ENCODE measurements at regions not wholly inside any gene's neighbourhood (a gene's known extent, or its start where the extent isn't known, plus 50 kb on each side); places are given as distances from the start of the nearest gene placed in this dataset.

DNA sequence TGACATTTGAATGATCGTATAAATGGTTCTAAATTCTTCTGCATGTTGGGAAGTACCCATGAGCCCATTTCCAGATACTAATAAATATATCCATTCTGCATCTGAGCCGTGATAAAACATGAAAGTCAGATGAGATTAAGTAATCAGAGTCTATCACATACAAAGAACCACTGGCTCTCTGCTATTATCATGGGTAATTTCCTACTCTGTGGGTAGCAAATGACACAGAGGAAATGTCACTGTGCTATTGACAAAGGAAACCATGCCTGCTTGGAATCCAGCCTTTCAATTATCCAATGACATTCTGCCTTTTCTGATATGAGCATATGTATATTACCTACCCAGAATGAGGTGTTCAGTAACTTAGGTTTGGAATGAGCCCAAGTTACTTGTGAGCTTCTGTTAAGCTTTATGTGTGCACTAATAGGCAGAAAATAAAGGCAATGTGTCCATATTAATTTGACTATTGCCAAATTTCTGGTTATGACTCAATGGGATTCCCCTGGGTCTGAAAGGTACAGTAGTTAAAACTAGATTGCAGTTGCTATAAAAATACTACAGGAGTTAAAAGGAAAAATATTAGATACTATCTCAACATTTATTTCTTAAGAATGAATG is 238.7 kb upstream of the KCNIP4 start:
- H3K79me2 ChIP-seq (ENCODE audit: control insufficient read depth, insufficient read depth, low read length) = no peaks in the 10 kb centered on the region
- intact Hi-C loops (cut with micrococcal nuclease; ENCODE audit: unreplicated experiment) (no loop called here), in situ Hi-C loops (cut with MboI) (no loop called here)
- no peak overlapping the region for H2AFZ ChIP-seq (ENCODE audit: control insufficient read depth, low read depth, low read length)
- FAIRE-seq (no peak), ATAC-seq (no peak), DNase-seq (ENCODE audit: low read depth, low spot score) (no peak)
- TF ChIP-seq ZBTB33 (IDR thresholded peaks at IDR 0.05) (no peak), ZZZ3 (IDR thresholded peaks at IDR 0.05; ENCODE audit: control insufficient read depth, insufficient read length, low read depth) (no peak), CREB1 (IDR thresholded peaks at IDR 0.05; ENCODE audit: low read depth) (no peak)
- TF ChIP-seq, protein P1, sequence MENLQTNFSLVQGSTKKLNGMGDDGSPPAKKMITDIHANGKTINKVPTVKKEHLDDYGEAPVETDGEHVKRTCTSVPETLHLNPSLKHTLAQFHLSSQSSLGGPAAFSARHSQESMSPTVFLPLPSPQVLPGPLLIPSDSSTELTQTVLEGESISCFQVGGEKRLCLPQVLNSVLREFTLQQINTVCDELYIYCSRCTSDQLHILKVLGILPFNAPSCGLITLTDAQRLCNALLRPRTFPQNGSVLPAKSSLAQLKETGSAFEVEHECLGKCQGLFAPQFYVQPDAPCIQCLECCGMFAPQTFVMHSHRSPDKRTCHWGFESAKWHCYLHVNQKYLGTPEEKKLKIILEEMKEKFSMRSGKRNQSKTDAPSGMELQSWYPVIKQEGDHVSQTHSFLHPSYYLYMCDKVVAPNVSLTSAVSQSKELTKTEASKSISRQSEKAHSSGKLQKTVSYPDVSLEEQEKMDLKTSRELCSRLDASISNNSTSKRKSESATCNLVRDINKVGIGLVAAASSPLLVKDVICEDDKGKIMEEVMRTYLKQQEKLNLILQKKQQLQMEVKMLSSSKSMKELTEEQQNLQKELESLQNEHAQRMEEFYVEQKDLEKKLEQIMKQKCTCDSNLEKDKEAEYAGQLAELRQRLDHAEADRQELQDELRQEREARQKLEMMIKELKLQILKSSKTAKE (IDR thresholded peaks at IDR 0.05; ENCODE audit: low read depth, poor library complexity, severe bottlenecking) = no peak
- H3K27me3 ChIP-seq (replicated peaks in 1 of 2; ENCODE audit: control insufficient read depth in 2 of 2, insufficient read depth in 2 of 2, low read length in 1 of 2) = no peaks in the 10 kb centered on the region
- H3K4me2 ChIP-seq (ENCODE audit: control insufficient read depth, insufficient read depth) = no peak overlapping the region
- ChIA-PET RAD21 (ENCODE audit: unreplicated experiment) (no interaction called here), SMC1A (ENCODE audit: uncharacterized antibody, unreplicated experiment) (no interaction called here), CTCF (no interaction called here), POLR2A (no interaction called here)
- no peaks in the 10 kb centered on the region; the same call in 2 of the 3 replicates for H3K9me3 ChIP-seq (replicated peaks; ENCODE audit: control insufficient read depth, insufficient read depth, low read length)
- H3K36me3 ChIP-seq (ENCODE audit: control insufficient read depth in 2 of 2, insufficient read depth in 2 of 2, low read length in 1 of 2) = no peaks in the 10 kb centered on the region
- no peak overlapping the region for H3K27ac ChIP-seq (ENCODE audit: control insufficient read depth, insufficient read depth)
- WGBS (ENCODE audit: insufficient coverage, insufficient replicate concordance, low lambda C conversion rate, missing lambda C conversion rate) = 0% methylated on average over 2 of the region's 2 CpGs
- H3K4me3 ChIP-seq = no peak overlapping the region
- H3K9ac ChIP-seq (ENCODE audit: control insufficient read depth, insufficient read depth, low read length) = no peak overlapping the region
- no peaks in the 10 kb centered on the region for H3K4me1 ChIP-seq (ENCODE audit: control insufficient read depth, insufficient read depth, low read length)
- no peaks in the 10 kb centered on the region for H4K20me1 ChIP-seq (ENCODE audit: control insufficient read depth, insufficient read depth)
- BruUV-seq (replicated peaks) = no TSS peak
